ENCODE measurements at regions not wholly inside any gene's neighbourhood (a gene's known extent, or its start where the extent isn't known, plus 50 kb on each side); places are given as distances from the start of the nearest gene placed in this dataset.

GRCh38 chr15:36175186-36175740 lies 404.2 kb upstream of the CDIN1 start:
- TF ChIP-seq, protein P1, sequence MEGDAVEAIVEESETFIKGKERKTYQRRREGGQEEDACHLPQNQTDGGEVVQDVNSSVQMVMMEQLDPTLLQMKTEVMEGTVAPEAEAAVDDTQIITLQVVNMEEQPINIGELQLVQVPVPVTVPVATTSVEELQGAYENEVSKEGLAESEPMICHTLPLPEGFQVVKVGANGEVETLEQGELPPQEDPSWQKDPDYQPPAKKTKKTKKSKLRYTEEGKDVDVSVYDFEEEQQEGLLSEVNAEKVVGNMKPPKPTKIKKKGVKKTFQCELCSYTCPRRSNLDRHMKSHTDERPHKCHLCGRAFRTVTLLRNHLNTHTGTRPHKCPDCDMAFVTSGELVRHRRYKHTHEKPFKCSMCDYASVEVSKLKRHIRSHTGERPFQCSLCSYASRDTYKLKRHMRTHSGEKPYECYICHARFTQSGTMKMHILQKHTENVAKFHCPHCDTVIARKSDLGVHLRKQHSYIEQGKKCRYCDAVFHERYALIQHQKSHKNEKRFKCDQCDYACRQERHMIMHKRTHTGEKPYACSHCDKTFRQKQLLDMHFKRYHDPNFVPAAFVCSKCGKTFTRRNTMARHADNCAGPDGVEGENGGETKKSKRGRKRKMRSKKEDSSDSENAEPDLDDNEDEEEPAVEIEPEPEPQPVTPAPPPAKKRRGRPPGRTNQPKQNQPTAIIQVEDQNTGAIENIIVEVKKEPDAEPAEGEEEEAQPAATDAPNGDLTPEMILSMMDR (IDR thresholded peaks at IDR 0.05; ENCODE audit: insufficient read depth, low read length, poor library complexity, severe bottlenecking) = no peak
- H3K36me3 ChIP-seq (ENCODE audit: control insufficient read depth, insufficient read depth, low read length) = no peaks in the 10 kb centered on the region

GRCh38 chr15:36175741-36176291 lies 403.6 kb upstream of the CDIN1 start:
- no peak for DNase-seq (ENCODE audit: extremely low read depth, insufficient read length)
- Histone ChIP-seq H3K4me3 (replicated peaks; ENCODE audit: low read depth, low read length) (no peak overlapping the region), H3K36me3 (ENCODE audit: control insufficient read depth, insufficient read depth, low read length) (no peaks in the 10 kb centered on the region), H3K27me3 (replicated peaks; ENCODE audit: control insufficient read depth, insufficient read depth, low read length) (no peaks in the 10 kb centered on the region)
- TF ChIP-seq, protein P1 (IDR thresholded peaks at IDR 0.05; ENCODE audit: insufficient read depth, low read length, poor library complexity, severe bottlenecking) = no peak

More at GRCh38 chr15:36175186-36175740, 404.2 kb upstream of the CDIN1 start:
- DNase-seq (ENCODE audit: extremely low read depth, insufficient read length) = no peak
- no peaks in the 10 kb centered on the region for H3K27me3 ChIP-seq (replicated peaks; ENCODE audit: control insufficient read depth, insufficient read depth, low read length)
- H3K4me3 ChIP-seq (replicated peaks; ENCODE audit: low read depth, low read length) = no peak overlapping the region

GRCh38 chr15:36177590-36178302 lies 401.7 kb upstream of the CDIN1 start:
- DNase-seq (ENCODE audit: extremely low read depth, insufficient read length) = no peak
- H3K27me3 ChIP-seq (replicated peaks; ENCODE audit: control insufficient read depth, insufficient read depth, low read length) = no peaks in the 10 kb centered on the region

GRCh38 chr15:36178303-36178633 lies 401.2 kb upstream of the CDIN1 start:
- no peaks in the 10 kb centered on the region for H3K36me3 ChIP-seq (ENCODE audit: control insufficient read depth, insufficient read depth, low read length)
- TF ChIP-seq, protein P1 (IDR thresholded peaks at IDR 0.05; ENCODE audit: insufficient read depth, low read length, poor library complexity, severe bottlenecking) = no peak
- no peak for DNase-seq (ENCODE audit: extremely low read depth, insufficient read length)
- no peak overlapping the region for H3K4me3 ChIP-seq (replicated peaks; ENCODE audit: low read depth, low read length)
- H3K27me3 ChIP-seq (replicated peaks; ENCODE audit: control insufficient read depth, insufficient read depth, low read length) = no peaks in the 10 kb centered on the region

More at GRCh38 chr15:36177590-36178302, 401.7 kb upstream of the CDIN1 start:
- TF ChIP-seq, protein P1 (IDR thresholded peaks at IDR 0.05; ENCODE audit: insufficient read depth, low read length, poor library complexity, severe bottlenecking) = no peak
- Histone ChIP-seq H3K4me3 (replicated peaks; ENCODE audit: low read depth, low read length) (no peak overlapping the region), H3K36me3 (ENCODE audit: control insufficient read depth, insufficient read depth, low read length) (no peaks in the 10 kb centered on the region)

- Histone ChIP-seq H3K4me3 (replicated peaks; ENCODE audit: low read depth, low read length) (no peak overlapping the region), H3K36me3 (ENCODE audit: control insufficient read depth, insufficient read depth, low read length) (no peaks in the 10 kb centered on the region), H3K27me3 (replicated peaks; ENCODE audit: control insufficient read depth, insufficient read depth, low read length) (no peaks in the 10 kb centered on the region)
- DNase-seq (ENCODE audit: extremely low read depth, insufficient read length) = no peak
- TF ChIP-seq, protein P1 (IDR thresholded peaks at IDR 0.05; ENCODE audit: insufficient read depth, low read length, poor library complexity, severe bottlenecking) = no peak
Observed at GRCh38 chr15:36183201-36183600, 396.2 kb upstream of the CDIN1 start.
